Astrocyte (in vitro differentiated cells and primary cell): ENCODE measurements at regions not wholly inside any gene's neighbourhood (a gene's known extent, or its start where the extent isn't known, plus 50 kb on each side); places are given as distances from the start of the nearest gene placed in this dataset.

Source experiments
- DNase-seq: peaks from one replicate; pipeline ENCODE4 v3.0.0-alpha.2; 2010; ENCODE audit warnings: low read depth
- FAIRE-seq: peaks from 2 replicates; lab custom pipeline; 2011; peaks lifted over from hg19 to GRCh38; lab: Jason Lieb, UNC
- H2AFZ ChIP-seq: 2 replicates; pipeline ENCODE4 v1.6.0; 2012; ENCODE audit warnings: low read depth, low read length, inconsistent platforms
- H3K27ac ChIP-seq: 2 replicates; pipeline ENCODE4 v1.5.1; 2011; ENCODE audit warnings: low read depth, low read length, inconsistent platforms
- H3K27me3 ChIP-seq: 2 replicates; pipeline ENCODE4 v1.6.0; 2011; ENCODE audit warnings: low read length, inconsistent platforms; ENCODE audit not compliant: insufficient read depth
- H3K36me3 ChIP-seq: 2 replicates; pipeline ENCODE4 v1.5.1; 2011; ENCODE audit warnings: low read length, inconsistent platforms; ENCODE audit not compliant: insufficient read depth
- H3K4me1 ChIP-seq: 2 replicates; pipeline ENCODE4 v1.5.1; 2011; ENCODE audit warnings: low read length, inconsistent platforms; ENCODE audit not compliant: insufficient read depth
- H3K4me2 ChIP-seq: 2 replicates; pipeline ENCODE4 v1.6.0; 2012; ENCODE audit warnings: low read length, inconsistent platforms
- H3K4me3 ChIP-seq: 2 replicates; pipeline ENCODE4 v1.5.1; 2011; ENCODE audit warnings: low read depth, mild to moderate bottlenecking, low read length, inconsistent platforms; ENCODE audit not compliant: insufficient read depth
- H3K79me2 ChIP-seq: 2 replicates; pipeline ENCODE4 v1.6.0; 2012; ENCODE audit warnings: mild to moderate bottlenecking, low read length, inconsistent platforms; ENCODE audit not compliant: insufficient read depth
- H3K9ac ChIP-seq: 2 replicates; pipeline ENCODE4 v1.6.0; 2012; ENCODE audit warnings: mild to moderate bottlenecking, low read length, inconsistent platforms
- H3K9me3 ChIP-seq: 2 replicates; pipeline ENCODE4 v1.5.1; 2012; ENCODE audit warnings: low read depth, mild to moderate bottlenecking, low read length, inconsistent platforms; ENCODE audit not compliant: insufficient read depth
- H4K20me1 ChIP-seq: 2 replicates; pipeline ENCODE4 v1.6.0; 2012; ENCODE audit warnings: low read length, inconsistent platforms; ENCODE audit not compliant: insufficient read depth
- H3K27ac Mint-ChIP-seq: one replicate; pipeline ENCODE4 v1.8.0; 2021; ENCODE audit warnings: mild to moderate bottlenecking, mixed read lengths; ENCODE audit not compliant: unreplicated experiment
- H3K27me3 Mint-ChIP-seq: one replicate; pipeline ENCODE4 v1.8.0; 2021; ENCODE audit warnings: low read depth, mixed read lengths; ENCODE audit not compliant: unreplicated experiment
- H3K36me3 Mint-ChIP-seq: one replicate; pipeline ENCODE4 v1.8.0; 2021; ENCODE audit warnings: low read depth, mixed read lengths; ENCODE audit not compliant: unreplicated experiment
- H3K4me1 Mint-ChIP-seq: one replicate; pipeline ENCODE4 v1.8.0; 2021; ENCODE audit warnings: low read depth, mixed read lengths; ENCODE audit not compliant: unreplicated experiment
- H3K4me3 Mint-ChIP-seq: one replicate; pipeline ENCODE4 v1.8.0; 2021; ENCODE audit warnings: mild to moderate bottlenecking, moderate library complexity, mixed read lengths; ENCODE audit not compliant: unreplicated experiment
- H3K9me3 Mint-ChIP-seq: one replicate; pipeline ENCODE4 v1.8.0; 2021; ENCODE audit warnings: mild to moderate bottlenecking, mixed read lengths; ENCODE audit not compliant: unreplicated experiment
- EZH2 ChIP-seq: IDR thresholded peaks from 2 replicates; pipeline ENCODE4 v1.6.1; 2012; ENCODE audit warnings: mild to moderate bottlenecking, low read length, inconsistent platforms; ENCODE audit not compliant: insufficient read depth
- TF ChIP-seq, protein P1 (sequence below): IDR thresholded peaks from 2 replicates; pipeline ENCODE4 v1.5.1; 2011; ENCODE audit warnings: low read depth, mild to moderate bottlenecking, inconsistent platforms, low read length, moderate library complexity; ENCODE audit not compliant: insufficient read depth

DNA sequence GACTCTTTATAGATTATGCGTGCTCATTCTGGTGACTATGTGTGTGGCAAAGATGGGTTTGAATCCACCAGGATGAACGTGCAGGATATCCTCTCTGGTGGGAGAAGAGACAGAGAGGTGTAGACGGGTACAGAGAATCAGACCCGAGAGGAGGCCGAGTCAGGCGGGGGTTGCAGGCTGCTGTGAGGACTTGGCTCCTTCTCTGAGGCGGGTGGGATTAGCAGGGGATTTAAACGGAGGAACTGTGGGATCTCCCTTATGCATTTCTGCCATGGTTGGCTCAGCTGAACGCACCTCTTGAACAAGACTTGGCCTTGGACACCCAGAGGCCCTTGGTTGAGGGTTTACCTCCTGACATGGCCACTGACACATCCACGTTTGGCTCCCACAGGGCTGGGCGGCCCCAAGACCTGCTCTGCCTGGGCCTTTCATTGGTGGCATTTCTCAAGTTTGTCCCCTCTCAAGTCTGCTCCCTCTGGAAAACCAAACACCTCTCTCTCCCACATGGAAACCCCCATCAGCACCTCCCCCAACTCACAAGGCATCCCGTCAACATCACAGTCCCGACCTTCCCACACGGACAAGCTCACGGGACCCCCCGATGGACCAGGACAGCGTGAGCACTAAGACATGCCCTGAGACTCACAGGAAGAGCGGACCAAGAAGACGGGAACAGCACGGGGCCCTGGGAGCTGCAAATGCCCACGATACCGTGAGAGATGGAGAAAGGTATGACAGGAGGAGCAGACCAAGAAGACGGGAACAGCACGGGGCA, 158.3 kb downstream of the RTP5 start:
- H3K27ac ChIP-seq, result no peak overlapping the region
- peaks cover 8% of the 10 kb centered on the region for H3K4me1 ChIP-seq
- DNase-seq (no peak), FAIRE-seq (no peak)
- no peak overlapping the region for H3K9ac ChIP-seq
- Mint-ChIP-seq H3K27me3 (peaks cover 82% of the 10 kb centered on the region), H3K4me3 (no peak overlapping the region), H3K4me1 (peaks cover 6% of the 10 kb centered on the region), H3K27ac (no peak overlapping the region), H3K9me3 (peaks cover 8% of the 10 kb centered on the region), H3K36me3 (peaks cover 6% of the 10 kb centered on the region)
- no peak for TF ChIP-seq EZH2
- TF ChIP-seq, protein P1, sequence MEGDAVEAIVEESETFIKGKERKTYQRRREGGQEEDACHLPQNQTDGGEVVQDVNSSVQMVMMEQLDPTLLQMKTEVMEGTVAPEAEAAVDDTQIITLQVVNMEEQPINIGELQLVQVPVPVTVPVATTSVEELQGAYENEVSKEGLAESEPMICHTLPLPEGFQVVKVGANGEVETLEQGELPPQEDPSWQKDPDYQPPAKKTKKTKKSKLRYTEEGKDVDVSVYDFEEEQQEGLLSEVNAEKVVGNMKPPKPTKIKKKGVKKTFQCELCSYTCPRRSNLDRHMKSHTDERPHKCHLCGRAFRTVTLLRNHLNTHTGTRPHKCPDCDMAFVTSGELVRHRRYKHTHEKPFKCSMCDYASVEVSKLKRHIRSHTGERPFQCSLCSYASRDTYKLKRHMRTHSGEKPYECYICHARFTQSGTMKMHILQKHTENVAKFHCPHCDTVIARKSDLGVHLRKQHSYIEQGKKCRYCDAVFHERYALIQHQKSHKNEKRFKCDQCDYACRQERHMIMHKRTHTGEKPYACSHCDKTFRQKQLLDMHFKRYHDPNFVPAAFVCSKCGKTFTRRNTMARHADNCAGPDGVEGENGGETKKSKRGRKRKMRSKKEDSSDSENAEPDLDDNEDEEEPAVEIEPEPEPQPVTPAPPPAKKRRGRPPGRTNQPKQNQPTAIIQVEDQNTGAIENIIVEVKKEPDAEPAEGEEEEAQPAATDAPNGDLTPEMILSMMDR, result no peak
- H4K20me1 ChIP-seq, result peaks cover 6% of the 10 kb centered on the region
- H3K79me2 ChIP-seq, result no peaks in the 10 kb centered on the region
- H3K36me3 ChIP-seq, result no peaks in the 10 kb centered on the region
- peaks cover 67% of the 10 kb centered on the region for H3K27me3 ChIP-seq
- H3K4me3 ChIP-seq, result no peak overlapping the region
- H3K4me2 ChIP-seq, result no peak overlapping the region
- no peaks in the 10 kb centered on the region for H3K9me3 ChIP-seq
- no peak overlapping the region for H2AFZ ChIP-seq

DNA sequence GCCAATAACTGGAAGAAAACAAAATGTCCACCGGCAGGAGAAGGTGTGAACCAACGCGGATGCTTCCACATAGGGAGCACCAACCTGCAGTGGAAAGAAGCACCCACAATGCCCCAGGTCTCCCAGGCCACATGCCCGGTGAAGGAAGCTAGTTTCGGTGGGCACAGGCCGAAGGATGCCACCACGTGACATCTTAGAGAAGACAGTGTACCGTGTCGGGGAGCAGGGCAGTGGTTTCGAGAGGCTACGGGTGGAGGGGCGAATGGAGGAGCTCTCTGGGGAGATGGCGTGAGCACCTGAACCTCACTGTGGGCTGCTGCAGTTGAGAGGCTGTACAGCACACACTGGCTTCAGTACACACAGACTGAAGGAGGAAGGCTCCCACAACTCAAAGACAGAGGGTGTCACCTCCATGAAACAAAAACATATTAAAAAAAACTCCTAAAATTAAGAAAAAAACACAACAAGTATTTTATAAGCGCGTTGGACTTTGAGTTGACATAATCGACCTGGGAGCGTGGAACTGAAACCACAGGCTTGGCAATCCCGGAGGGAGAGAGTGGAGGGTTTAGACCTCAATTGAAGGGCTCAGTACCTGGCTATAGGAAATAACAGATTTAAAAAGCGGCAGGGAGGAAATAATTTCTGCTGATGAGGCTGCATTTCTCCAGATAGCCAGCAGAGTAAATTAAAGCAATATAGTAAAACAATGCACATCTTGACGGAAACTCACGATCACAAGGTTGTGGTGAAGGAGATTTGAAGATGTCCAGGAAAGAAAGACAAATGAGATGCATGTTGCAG, 160.1 kb downstream of the RTP5 start:
- no peak overlapping the region for H3K4me2 ChIP-seq
- peaks cover 79% of the 10 kb centered on the region for H3K27me3 Mint-ChIP-seq
- H3K27ac Mint-ChIP-seq, result no peak overlapping the region
- peaks cover 62% of the 10 kb centered on the region for H3K27me3 ChIP-seq
- peaks cover 6% of the 10 kb centered on the region for H3K4me1 Mint-ChIP-seq
- FAIRE-seq, result no peak
- H3K79me2 ChIP-seq, result no peaks in the 10 kb centered on the region
- H3K4me3 Mint-ChIP-seq, result no peak overlapping the region
- no peaks in the 10 kb centered on the region for H3K9me3 ChIP-seq
- no peak overlapping the region for H2AFZ ChIP-seq
- H3K36me3 ChIP-seq, result no peaks in the 10 kb centered on the region
- TF ChIP-seq, protein P1, result no peak
- TF ChIP-seq EZH2, result no peak
- H4K20me1 ChIP-seq, result peaks cover 6% of the 10 kb centered on the region
- H3K27ac ChIP-seq, result no peak overlapping the region
- no peak for DNase-seq
- no peak overlapping the region for H3K9ac ChIP-seq
- H3K4me1 ChIP-seq, result peaks cover 8% of the 10 kb centered on the region
- peaks cover 3% of the 10 kb centered on the region for H3K9me3 Mint-ChIP-seq
- peaks cover 4% of the 10 kb centered on the region for H3K36me3 Mint-ChIP-seq
- no peak overlapping the region for H3K4me3 ChIP-seq

- Mint-ChIP-seq H3K9me3 (peaks cover 3% of the 10 kb centered on the region), H3K4me3 (no peak overlapping the region)
- peaks cover 64% of the 10 kb centered on the region for H3K27me3 ChIP-seq
Observed at GRCh38 chr2:242030226-242030575, 160.7 kb downstream of the RTP5 start.

More at GRCh38 chr2:242030226-242030575, 160.7 kb downstream of the RTP5 start:
- no peak overlapping the region for H3K9ac ChIP-seq
- Mint-ChIP-seq H3K27ac (no peak overlapping the region), H3K4me1 (peaks cover 6% of the 10 kb centered on the region), H3K36me3 (peaks cover 2% of the 10 kb centered on the region), H3K27me3 (peaks cover 78% of the 10 kb centered on the region)
- no peak for FAIRE-seq
- no peaks in the 10 kb centered on the region for H3K36me3 ChIP-seq
- no peak overlapping the region for H2AFZ ChIP-seq
- H3K9me3 ChIP-seq, result no peaks in the 10 kb centered on the region
- no peak for DNase-seq
- H4K20me1 ChIP-seq, result peaks cover 6% of the 10 kb centered on the region
- H3K79me2 ChIP-seq, result no peaks in the 10 kb centered on the region
- H3K27ac ChIP-seq, result no peak overlapping the region
- no peak overlapping the region for H3K4me2 ChIP-seq
- no peak for TF ChIP-seq EZH2
- TF ChIP-seq, protein P1, result no peak
- peaks cover 8% of the 10 kb centered on the region for H3K4me1 ChIP-seq
- H3K4me3 ChIP-seq, result no peak overlapping the region
